BLaER1 treated with 17β-estradiol and CSF1 and Interleukin-3, amounts not matched to agents 10 nM and 100 nM (cell line): ENCODE measurements at regions not wholly inside any gene's neighbourhood (a gene's known extent, or its start where the extent isn't known, plus 50 kb on each side); places are given as distances from the start of the nearest gene placed in this dataset.
A peak's percentile ranks its signal among the peaks of the same experiment; 100 is the strongest.

ENCODE experiments used
- H3K27ac ChIP-seq, 11 experiments: shearing (Covaris generic); formaldehyde crosslinking; 2 replicates each; pipeline ENCODE4 v1.8.1; 2022
- H3K27me3 ChIP-seq, 11 experiments: shearing (Covaris generic); formaldehyde crosslinking; 2 replicates each; pipeline ENCODE4 v1.8.1; 2022
- H3K36me3 ChIP-seq, 11 experiments: shearing (Covaris generic); formaldehyde crosslinking; 2 replicates each; pipeline ENCODE4 v1.8.1; 2022
- H3K4me1 ChIP-seq, 10 experiments: shearing (Covaris generic); formaldehyde crosslinking; 2 replicates each; pipeline ENCODE4 v1.8.1; 2022
- H3K4me2 ChIP-seq, 11 experiments: shearing (Covaris generic); formaldehyde crosslinking; 2 replicates each; pipeline ENCODE4 v1.8.1; 2022
- H3K4me3 ChIP-seq, 10 experiments: shearing (Covaris generic); formaldehyde crosslinking; 2 replicates each; pipeline ENCODE4 v1.8.1; 2022
- H3K9ac ChIP-seq, 11 experiments: shearing (Covaris generic); formaldehyde crosslinking; 2 replicates each; pipeline ENCODE4 v1.8.1; 2022
- H3K9me3 ChIP-seq, 11 experiments: shearing (Covaris generic); formaldehyde crosslinking; replicated peaks in 1 of 11; 2 replicates each; pipeline ENCODE4 v1.8.1; 2022
- H4K20me1 ChIP-seq, 11 experiments: shearing (Covaris generic); formaldehyde crosslinking; 2 replicates each; pipeline ENCODE4 v1.8.1; 2022
- Cebpa-rat ChIP-seq, 11 experiments: shearing (Covaris generic); IDR thresholded peaks; 2 replicates each; pipeline ENCODE4 v1.8.1; 2022

DNA sequence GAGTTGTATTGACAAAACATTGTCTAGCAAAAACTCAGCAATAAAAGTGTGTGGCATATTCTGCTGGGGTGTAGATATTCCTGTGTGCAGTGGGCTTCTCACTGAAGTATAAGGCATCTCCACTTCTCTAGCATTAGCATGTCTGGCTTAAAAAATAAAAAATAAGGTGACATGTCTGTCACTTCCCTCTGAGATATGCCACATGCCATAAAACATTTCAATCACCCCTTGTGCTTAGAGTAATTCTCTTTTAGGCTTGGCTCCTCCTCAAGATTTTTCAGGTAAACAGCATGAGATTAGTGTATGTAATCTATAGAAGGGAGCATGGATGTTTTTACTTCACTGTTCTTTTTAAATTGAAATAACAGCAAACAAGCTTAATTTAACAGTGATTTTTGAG is 194.4 kb upstream of the SNX7 start:
- Histone ChIP-seq H3K27me3 (no peaks in the 10 kb centered on the region), H3K36me3 (no peaks in the 10 kb centered on the region), H3K4me2 (0 out of 22 replicates have a peak overlapping the region, but pooled peaks of 1 of the 11 experiments have one; percentile 2), H3K4me1 (peaks cover 0 to 17% (median 0%) of the 10 kb centered on the region in 10 experiments; a peak in 7 of 20 replicates), H3K27ac (no peak overlapping the region), H3K9me3 (no peaks in the 10 kb centered on the region), H4K20me1 (no peaks in the 10 kb centered on the region), H3K4me3 (no peak overlapping the region), H3K9ac (no peak overlapping the region)
- TF ChIP-seq Cebpa-rat (IDR thresholded peaks at IDR 0.05), result no peak

- Histone ChIP-seq H3K27ac (no peak overlapping the region), H3K9ac (no peak overlapping the region), H3K27me3 (no peaks in the 10 kb centered on the region), H3K9me3 (no peaks in the 10 kb centered on the region), H3K36me3 (no peaks in the 10 kb centered on the region), H3K4me1 (peaks cover 0 to 7% (median 0%) of the 10 kb centered on the region in 10 experiments; a peak in 5 of 20 replicates), H4K20me1 (no peaks in the 10 kb centered on the region), H3K4me3 (no peak overlapping the region), H3K4me2 (no peak overlapping the region)
- peak in 4 of 11 experiments; percentile 25 to 73 (median 37); a peak in 7 of 22 replicates for TF ChIP-seq Cebpa-rat (IDR thresholded peaks at IDR 0.05)
Observed at GRCh38 chr1:98461873-98462385, 199.6 kb upstream of the SNX7 start.

GRCh38 chr1:98460136-98460535 is 201.4 kb upstream of the SNX7 start:
- H4K20me1 ChIP-seq, result no peaks in the 10 kb centered on the region
- no peak overlapping the region for H3K4me3 ChIP-seq
- H3K9me3 ChIP-seq, result no peaks in the 10 kb centered on the region
- H3K4me2 ChIP-seq, result no peak overlapping the region
- TF ChIP-seq Cebpa-rat (IDR thresholded peaks at IDR 0.05), result no peak
- H3K36me3 ChIP-seq, result no peaks in the 10 kb centered on the region
- H3K27ac ChIP-seq, result no peak overlapping the region
- H3K4me1 ChIP-seq, result no peaks in the 10 kb centered on the region
- H3K27me3 ChIP-seq, result no peaks in the 10 kb centered on the region
- no peak overlapping the region for H3K9ac ChIP-seq

DNA sequence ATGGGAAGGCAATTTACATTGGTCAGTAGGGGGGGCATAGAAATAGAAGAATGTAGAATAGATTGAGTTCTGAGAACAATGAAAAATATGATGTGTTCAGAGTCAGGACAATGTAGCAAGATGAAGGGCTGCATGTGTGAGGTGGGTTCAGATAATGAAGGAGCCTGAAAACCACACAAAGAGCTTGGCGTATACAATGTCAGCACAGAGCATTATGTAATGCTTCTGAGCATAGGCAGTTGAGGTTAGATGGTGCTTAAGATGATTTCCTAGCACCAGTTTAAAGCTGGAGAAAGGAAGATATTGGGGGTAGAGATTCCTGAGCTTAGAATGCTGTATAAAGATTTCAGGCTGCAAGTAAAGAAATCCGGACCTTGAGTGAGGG is 202.0 kb upstream of the SNX7 start:
- H3K4me2 ChIP-seq, result no peak overlapping the region
- no peak overlapping the region for H3K9ac ChIP-seq
- no peak for TF ChIP-seq Cebpa-rat (IDR thresholded peaks at IDR 0.05)

GRCh38 chr1:98458511-98459485 is 202.7 kb upstream of the SNX7 start:
- Histone ChIP-seq H3K27me3 (no peaks in the 10 kb centered on the region), H3K4me2 (no peak overlapping the region), H3K9me3 (no peaks in the 10 kb centered on the region), H3K9ac (no peak overlapping the region), H3K36me3 (no peaks in the 10 kb centered on the region), H4K20me1 (no peaks in the 10 kb centered on the region), H3K4me3 (no peak overlapping the region), H3K27ac (no peak overlapping the region), H3K4me1 (no peaks in the 10 kb centered on the region)
- no peak for TF ChIP-seq Cebpa-rat (IDR thresholded peaks at IDR 0.05)

More for the DNA sequence above, 202.0 kb upstream of the SNX7 start:
- Histone ChIP-seq H3K4me1 (no peaks in the 10 kb centered on the region), H3K4me3 (no peak overlapping the region), H3K27me3 (no peaks in the 10 kb centered on the region), H3K9me3 (no peaks in the 10 kb centered on the region), H3K36me3 (no peaks in the 10 kb centered on the region), H4K20me1 (no peaks in the 10 kb centered on the region), H3K27ac (no peak overlapping the region)

GRCh38 chr1:98457248-98457647 is 204.3 kb upstream of the SNX7 start:
- Histone ChIP-seq H3K4me1 (peaks cover 0 to 10% (median 2%) of the 10 kb centered on the region in 10 experiments; a peak in 10 of 20 replicates), H4K20me1 (no peaks in the 10 kb centered on the region), H3K27me3 (no peaks in the 10 kb centered on the region), H3K9ac (no peak overlapping the region), H3K4me2 (no peak overlapping the region), H3K4me3 (no peak overlapping the region), H3K9me3 (no peaks in the 10 kb centered on the region), H3K27ac (no peak overlapping the region), H3K36me3 (no peaks in the 10 kb centered on the region)
- no peak for TF ChIP-seq Cebpa-rat (IDR thresholded peaks at IDR 0.05)

DNA sequence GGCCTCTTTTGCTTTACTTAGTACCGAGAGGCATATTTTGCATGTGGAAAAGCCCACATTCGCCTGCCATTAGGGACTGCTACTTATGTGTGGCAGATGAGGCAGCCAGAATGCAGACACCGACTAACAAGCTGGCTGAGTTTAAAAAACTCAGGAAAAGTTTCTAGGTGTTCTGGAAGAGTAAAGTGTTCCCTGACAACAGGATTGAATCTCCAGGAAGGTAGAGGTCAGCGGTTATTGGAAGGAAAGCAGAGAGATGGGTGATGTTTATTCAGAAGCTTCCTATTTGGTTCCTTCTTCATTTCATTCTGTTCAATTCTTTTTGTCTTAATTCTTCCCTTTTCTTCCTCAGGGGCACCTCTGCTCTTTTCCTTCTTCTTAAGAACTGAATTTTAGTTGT is 206.9 kb upstream of the SNX7 start:
- Histone ChIP-seq H3K9me3 (no peaks in the 10 kb centered on the region), H3K4me1 (peaks cover 0 to 18% (median 4%) of the 10 kb centered on the region in 10 experiments; a peak in 10 of 20 replicates), H3K4me3 (no peak overlapping the region), H3K27ac (no peak overlapping the region), H3K4me2 (no peak overlapping the region), H3K27me3 (no peaks in the 10 kb centered on the region), H3K36me3 (no peaks in the 10 kb centered on the region), H4K20me1 (no peaks in the 10 kb centered on the region), H3K9ac (no peak overlapping the region)
- TF ChIP-seq Cebpa-rat (IDR thresholded peaks at IDR 0.05), result no peak

GRCh38 chr1:98453066-98453465 is 208.5 kb upstream of the SNX7 start:
- Histone ChIP-seq H3K4me1 (peaks cover 0 to 18% (median 4%) of the 10 kb centered on the region in 10 experiments; a peak in 10 of 20 replicates), H3K4me2 (peak overlapping the region in 4 of 11 experiments; percentile 24 to 73 (median 54); a peak in 7 of 22 replicates), H4K20me1 (no peaks in the 10 kb centered on the region), H3K36me3 (no peaks in the 10 kb centered on the region), H3K4me3 (no peak overlapping the region), H3K27ac (no peak overlapping the region), H3K9ac (no peak overlapping the region; a peak in 1 of 22 replicates), H3K27me3 (no peaks in the 10 kb centered on the region), H3K9me3 (no peaks in the 10 kb centered on the region; a peak in 1 of 22 replicates)
- no peak for TF ChIP-seq Cebpa-rat (IDR thresholded peaks at IDR 0.05)

DNA sequence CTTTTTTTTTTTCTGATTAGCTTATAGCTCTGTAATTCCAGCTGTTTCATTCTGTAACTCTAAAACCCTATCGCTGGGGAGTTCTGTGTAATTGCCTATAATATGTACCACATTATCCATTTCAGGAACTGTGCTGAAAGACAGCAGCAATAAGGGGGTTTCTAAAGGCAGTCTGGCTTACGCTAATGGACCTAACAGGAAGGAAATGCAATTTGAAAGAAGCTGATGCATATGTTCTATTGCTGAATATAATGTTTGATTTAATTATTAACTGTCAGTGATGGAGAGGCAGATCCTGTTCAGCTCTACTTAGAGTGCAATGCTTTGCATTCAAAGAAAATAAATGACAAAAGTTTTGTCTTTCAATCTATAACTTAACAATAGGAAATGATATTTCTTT is 209.4 kb upstream of the SNX7 start:
- Histone ChIP-seq H3K27me3 (no peaks in the 10 kb centered on the region), H3K4me1 (peaks cover 0 to 18% (median 4%) of the 10 kb centered on the region in 10 experiments; a peak in 10 of 20 replicates), H3K9me3 (peaks cover 0 to 8% (median 0%) of the 10 kb centered on the region in 11 experiments; a peak in 2 of 22 replicates), H3K36me3 (no peaks in the 10 kb centered on the region), H3K4me3 (no peak overlapping the region), H3K4me2 (peak overlapping the region in 4 of 11 experiments; percentile 24 to 73 (median 57); a peak in 6 of 22 replicates), H4K20me1 (no peaks in the 10 kb centered on the region), H3K27ac (no peak overlapping the region), H3K9ac (no peak overlapping the region)
- no peak for TF ChIP-seq Cebpa-rat (IDR thresholded peaks at IDR 0.05)
